Sigmoid colon (tissue), 6 donors: ENCODE measurements at regions not wholly inside any gene's neighbourhood (a gene's known extent, or its start where the extent isn't known, plus 50 kb on each side); places are given as distances from the start of the nearest gene placed in this dataset.

Experiments used
- DNase-seq: peaks from one replicate; pipeline ENCODE4 v3.0.0-alpha.2; 2019
- H3K27ac ChIP-seq, 4 donors: fragments of 200-600 bp; sonication (generic); one replicate each; pipeline ENCODE4 v1.5.1; 2016 to 2019; ENCODE audit warnings: mild to moderate bottlenecking in 1 of 4
- H3K27me3 ChIP-seq, 3 donors: fragments of 200-600 bp; sonication (generic); one replicate each; pipeline ENCODE4 v1.5.1; 2019; ENCODE audit warnings: mild to moderate bottlenecking in 1 of 3
- H3K36me3 ChIP-seq, 4 donors: fragments of 200-600 bp; sonication (generic); one replicate each; pipeline ENCODE4 v1.5.1; 2016 to 2019
- H3K4me1 ChIP-seq, 4 donors: fragments of 200-600 bp; sonication (generic); one replicate each; pipeline ENCODE4 v1.5.1; 2017 to 2019
- H3K4me3 ChIP-seq, 4 donors: fragments of 200-600 bp; sonication (generic); one replicate each; pipeline ENCODE4 v1.5.1; 2017 to 2019; ENCODE audit warnings: mild to moderate bottlenecking in 2 of 4, moderate library complexity in 1 of 4
- H3K9me3 ChIP-seq, 4 donors: fragments of 200-600 bp in 3 of 4; sonication (generic) in 3 of 4; one replicate each; pipeline versions ENCODE4 v1.5.1 to v1.6.1; 2013 to 2019
- EP300 ChIP-seq, 4 donors: sonication (generic); formaldehyde crosslinking; IDR thresholded peaks; one replicate each; pipeline ENCODE4 v1.6.1; 2017; ENCODE audit warnings: antibody characterized with exemption in 4 of 4
- POLR2A ChIP-seq, 2 donors: fragments of 450-650 bp; IDR thresholded peaks; one replicate each; pipeline ENCODE4 v1.6.1; 2016; ENCODE audit warnings: antibody characterized with exemption in 2 of 2, mild to moderate bottlenecking in 2 of 2, moderate library complexity in 2 of 2
- POLR2AphosphoS5 ChIP-seq, 4 donors: sonication (generic); formaldehyde crosslinking; IDR thresholded peaks; one replicate each; pipeline ENCODE4 v1.6.1; 2017; ENCODE audit warnings: antibody characterized with exemption in 4 of 4
- WGBS, 2 donors: extraction: QIAGEN DNeasy Blood & Tissue Kit; methylation state at CpG; one replicate each; pipeline ENCODE4 v1.1.7; 2013; 5-methylcytosine and 5-hydroxymethylcytosine counted together
- intact Hi-C: fragments of 100-400 bp; cut with DNase I; formaldehyde crosslinking; loops from one replicate; pipeline ENCODE4 v1.15.1; 2023
- TF ChIP-seq, protein P1 (sequence below), 4 experiments: fragments of 450-650 bp in 3 of 4; fragments of 200-600 bp in 1 of 4; IDR thresholded peaks; one replicate each; pipeline ENCODE4 v1.5.1; 2016 to 2019; ENCODE audit warnings: antibody characterized with exemption in 4 of 4, mild to moderate bottlenecking in 3 of 4, moderate library complexity in 2 of 4
- donor health status: healthy with polysubstance abuse.
- donor health status: healthy.

- Histone ChIP-seq H3K9me3 (no peaks in the 10 kb centered on the region), H3K27ac (no peak overlapping the region), H3K36me3 (no peaks in the 10 kb centered on the region), H3K4me1 (no peaks in the 10 kb centered on the region), H3K4me3 (no peak overlapping the region), H3K27me3 (peaks cover 0 to 3% (median 0%) of the 10 kb centered on the region in 3 donors)
- no peak for TF ChIP-seq POLR2AphosphoS5 (IDR thresholded peaks at IDR 0.05)
- TF ChIP-seq POLR2A (IDR thresholded peaks at IDR 0.05): no peak
- no peak for TF ChIP-seq EP300 (IDR thresholded peaks at IDR 0.05)
- TF ChIP-seq, protein P1, sequence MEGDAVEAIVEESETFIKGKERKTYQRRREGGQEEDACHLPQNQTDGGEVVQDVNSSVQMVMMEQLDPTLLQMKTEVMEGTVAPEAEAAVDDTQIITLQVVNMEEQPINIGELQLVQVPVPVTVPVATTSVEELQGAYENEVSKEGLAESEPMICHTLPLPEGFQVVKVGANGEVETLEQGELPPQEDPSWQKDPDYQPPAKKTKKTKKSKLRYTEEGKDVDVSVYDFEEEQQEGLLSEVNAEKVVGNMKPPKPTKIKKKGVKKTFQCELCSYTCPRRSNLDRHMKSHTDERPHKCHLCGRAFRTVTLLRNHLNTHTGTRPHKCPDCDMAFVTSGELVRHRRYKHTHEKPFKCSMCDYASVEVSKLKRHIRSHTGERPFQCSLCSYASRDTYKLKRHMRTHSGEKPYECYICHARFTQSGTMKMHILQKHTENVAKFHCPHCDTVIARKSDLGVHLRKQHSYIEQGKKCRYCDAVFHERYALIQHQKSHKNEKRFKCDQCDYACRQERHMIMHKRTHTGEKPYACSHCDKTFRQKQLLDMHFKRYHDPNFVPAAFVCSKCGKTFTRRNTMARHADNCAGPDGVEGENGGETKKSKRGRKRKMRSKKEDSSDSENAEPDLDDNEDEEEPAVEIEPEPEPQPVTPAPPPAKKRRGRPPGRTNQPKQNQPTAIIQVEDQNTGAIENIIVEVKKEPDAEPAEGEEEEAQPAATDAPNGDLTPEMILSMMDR (IDR thresholded peaks at IDR 0.05): no peak
- intact Hi-C loops: no loop called here
- DNase-seq: no peak
Observed at GRCh38 chrX:3244955-3245354, 101.5 kb downstream of the MXRA5 start.

- Histone ChIP-seq H3K27me3 (peaks cover 0 to 3% (median 0%) of the 10 kb centered on the region in 3 donors), H3K9me3 (no peaks in the 10 kb centered on the region), H3K4me3 (no peak overlapping the region), H3K4me1 (no peaks in the 10 kb centered on the region), H3K27ac (no peak overlapping the region), H3K36me3 (no peaks in the 10 kb centered on the region)
- 74 to 76% methylated on average over 7 of the region's 7 CpGs for WGBS, 2 donors
- TF ChIP-seq, protein P1 (IDR thresholded peaks at IDR 0.05): no peak
- TF ChIP-seq POLR2AphosphoS5 (IDR thresholded peaks at IDR 0.05) (no peak), EP300 (IDR thresholded peaks at IDR 0.05) (no peak)
- no peak for DNase-seq
- intact Hi-C loops: no loop called here
Observed at GRCh38 chrX:3244203-3244743, 102.2 kb downstream of the MXRA5 start.

- Histone ChIP-seq H3K4me1 (no peaks in the 10 kb centered on the region), H3K27me3 (no peaks in the 10 kb centered on the region), H3K9me3 (no peaks in the 10 kb centered on the region), H3K27ac (no peak overlapping the region), H3K36me3 (no peaks in the 10 kb centered on the region), H3K4me3 (no peak overlapping the region)
- intact Hi-C loops: no loop called here
- DNase-seq: no peak
- WGBS, 2 donors: 41 to 64% methylated on average over 4 of the region's 4 CpGs
- TF ChIP-seq POLR2AphosphoS5 (IDR thresholded peaks at IDR 0.05) (no peak), POLR2A (IDR thresholded peaks at IDR 0.05) (no peak), EP300 (IDR thresholded peaks at IDR 0.05) (no peak)
- TF ChIP-seq, protein P1 (IDR thresholded peaks at IDR 0.05): no peak
Observed at GRCh38 chrX:3232262-3232923, 114.1 kb downstream of the MXRA5 start.

DNA sequence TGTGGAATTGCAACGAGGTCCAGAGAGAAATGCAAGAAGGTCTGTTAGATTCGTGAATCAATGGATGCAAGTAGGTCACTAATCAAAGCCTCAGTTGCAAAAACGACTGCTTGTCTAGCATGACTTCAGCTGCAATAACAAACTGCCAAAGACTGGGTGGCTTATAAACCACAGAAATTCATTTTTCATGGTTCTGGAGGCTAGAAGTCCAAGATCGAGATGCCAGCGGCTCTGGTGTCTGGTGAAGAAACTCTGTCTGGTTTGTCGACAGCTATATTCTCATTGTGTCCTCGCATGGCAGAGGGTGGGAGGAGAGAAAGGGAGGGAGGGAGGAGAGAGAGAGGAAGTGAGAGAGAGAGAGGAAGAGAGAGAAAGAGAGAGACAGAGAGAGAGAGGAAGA, 114.7 kb downstream of the MXRA5 start:
- Histone ChIP-seq H3K9me3 (no peaks in the 10 kb centered on the region), H3K36me3 (no peaks in the 10 kb centered on the region), H3K4me3 (no peak overlapping the region), H3K27ac (no peak overlapping the region), H3K4me1 (no peaks in the 10 kb centered on the region), H3K27me3 (no peaks in the 10 kb centered on the region)
- WGBS, 2 donors: 67 to 72% methylated on average over 7 of the region's 7 CpGs
- intact Hi-C loops: no loop called here
- no peak for TF ChIP-seq POLR2A (IDR thresholded peaks at IDR 0.05)
- TF ChIP-seq POLR2AphosphoS5 (IDR thresholded peaks at IDR 0.05): no peak
- TF ChIP-seq EP300 (IDR thresholded peaks at IDR 0.05): no peak
- TF ChIP-seq, protein P1 (IDR thresholded peaks at IDR 0.05): no peak
- DNase-seq: no peak

DNA sequence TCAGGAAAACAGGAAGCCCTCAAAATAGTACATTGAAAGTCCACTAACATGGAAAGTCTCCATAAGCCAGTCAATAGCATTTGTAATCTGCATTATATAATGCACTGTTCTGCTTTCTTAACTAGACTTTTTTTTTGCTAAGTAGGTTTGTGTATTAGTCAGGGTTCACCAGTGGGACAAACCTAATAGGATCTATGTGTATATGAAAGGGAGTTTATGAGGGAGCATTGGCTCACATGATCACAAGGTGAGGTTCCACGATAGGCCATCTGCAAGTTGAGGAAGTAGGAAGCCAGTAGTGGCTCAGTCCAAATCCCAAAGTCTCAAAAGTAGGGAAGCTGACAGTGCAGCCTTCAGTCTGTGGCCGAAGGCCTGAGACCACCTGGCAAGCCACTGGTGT, 116.0 kb downstream of the MXRA5 start:
- Histone ChIP-seq H3K4me3 (no peak overlapping the region), H3K27ac (no peak overlapping the region), H3K27me3 (no peaks in the 10 kb centered on the region), H3K36me3 (no peaks in the 10 kb centered on the region), H3K9me3 (no peaks in the 10 kb centered on the region), H3K4me1 (no peaks in the 10 kb centered on the region)
- DNase-seq: no peak
- WGBS, 2 donors: 76 to 85% methylated on average over 2 of the region's 2 CpGs
- intact Hi-C loops: no loop called here
- TF ChIP-seq EP300 (IDR thresholded peaks at IDR 0.05) (no peak), POLR2A (IDR thresholded peaks at IDR 0.05) (no peak), POLR2AphosphoS5 (IDR thresholded peaks at IDR 0.05) (no peak)
- TF ChIP-seq, protein P1 (IDR thresholded peaks at IDR 0.05): no peak
